Stimulated activated CD4-positive, alpha-beta T cell treated with anti-CD3 and anti-CD28 coated beads, Interleukin-15, amount 100 ng/mL, for 24 hours (primary cell): ENCODE measurements at regions not wholly inside any gene's neighbourhood (a gene's known extent, or its start where the extent isn't known, plus 50 kb on each side); places are given as distances from the start of the nearest gene placed in this dataset.
A peak's percentile ranks its signal among the peaks of the same experiment; 100 is the strongest.
"Not testable (repeated sequence)": the region's sequence is repeated elsewhere in the genome, so short reads cannot be mapped to it uniquely, and the experiment has no call there.

Source experiments
- DNase-seq: peaks from one replicate; pipeline ENCODE4 v3.0.0-alpha.2; 2020

GRCh38 chr14:105944632-105945610 is 418.5 kb downstream of the TMEM121 start:
- peak; percentile 90 for DNase-seq

DNA sequence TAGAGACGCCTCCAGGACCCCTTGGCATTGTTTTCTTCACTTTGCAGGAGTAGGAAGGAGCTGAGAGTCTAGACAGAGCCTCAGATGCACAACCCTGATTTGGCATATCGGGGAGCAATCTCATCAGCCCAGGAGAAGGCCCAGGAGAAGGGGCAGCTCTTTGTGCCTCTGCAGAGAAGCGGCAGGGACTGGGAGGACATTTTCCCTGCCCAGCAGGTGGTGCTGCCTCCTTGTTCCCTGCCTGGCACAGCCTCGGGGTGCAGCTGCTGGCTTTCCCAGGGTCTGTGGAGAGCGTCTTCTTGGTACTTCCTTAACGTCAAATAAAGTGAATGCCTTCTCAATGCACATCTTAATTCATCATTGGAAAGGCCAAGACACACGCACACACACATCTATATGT is 419.5 kb downstream of the TMEM121 start:
- DNase-seq = peak; percentile 44

GRCh38 chr14:105947599-105947998 is 421.2 kb downstream of the TMEM121 start:
- DNase-seq = no peak

DNA sequence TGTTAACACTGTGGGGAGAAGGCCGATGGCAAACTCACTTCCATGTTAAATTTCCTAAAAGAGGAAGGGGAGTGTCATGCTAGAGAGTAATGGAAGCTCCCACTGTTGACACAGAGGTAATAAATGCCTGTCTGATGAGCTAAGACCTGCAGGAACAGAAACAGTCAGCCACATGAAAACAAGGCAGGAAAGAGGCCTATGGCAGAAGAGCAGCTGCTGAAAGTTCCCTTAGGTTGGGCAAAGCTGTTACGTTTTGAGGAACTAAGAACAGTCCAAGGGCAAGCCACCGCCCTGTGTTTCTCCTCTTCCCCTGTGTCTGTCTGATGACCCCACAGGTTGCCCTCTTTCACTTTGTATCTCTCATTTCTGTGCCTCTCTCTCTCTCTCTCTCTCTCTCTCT is 422.6 kb downstream of the TMEM121 start:
- not testable (repeated sequence) for DNase-seq

GRCh38 chr14:105950364-105950892 is 424.0 kb downstream of the TMEM121 start:
- not testable (repeated sequence) for DNase-seq

GRCh38 chr14:105951399-105951798 is 425.0 kb downstream of the TMEM121 start:
- no peak for DNase-seq

DNA sequence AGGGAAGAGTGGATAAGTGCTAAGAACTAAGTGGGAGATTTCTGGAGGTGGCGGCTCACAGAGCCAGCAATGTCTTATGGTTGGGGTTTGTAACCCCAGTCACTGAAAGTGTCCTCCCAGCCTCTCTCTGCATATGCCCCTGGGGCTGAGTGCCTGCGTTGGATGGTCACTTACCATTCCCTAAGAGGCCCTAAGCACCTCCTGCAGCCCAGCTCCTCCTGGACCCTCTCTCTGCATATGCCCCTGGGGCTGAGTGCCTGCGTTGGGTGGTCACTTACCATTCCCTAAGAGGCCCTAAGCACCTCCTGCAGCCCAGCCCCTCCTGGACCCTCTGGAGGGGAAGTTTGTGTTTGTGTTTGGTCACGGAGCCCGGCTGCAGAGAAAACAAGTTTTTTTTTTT is 425.8 kb downstream of the TMEM121 start:
- no peak for DNase-seq

GRCh38 chr14:105952826-105953225 is 426.4 kb downstream of the TMEM121 start:
- no peak for DNase-seq

GRCh38 chr14:105961625-105962024 is 435.2 kb downstream of the TMEM121 start:
- not testable (repeated sequence) for DNase-seq

GRCh38 chr14:105962532-105962931 is 436.1 kb downstream of the TMEM121 start:
- DNase-seq = no peak

DNA sequence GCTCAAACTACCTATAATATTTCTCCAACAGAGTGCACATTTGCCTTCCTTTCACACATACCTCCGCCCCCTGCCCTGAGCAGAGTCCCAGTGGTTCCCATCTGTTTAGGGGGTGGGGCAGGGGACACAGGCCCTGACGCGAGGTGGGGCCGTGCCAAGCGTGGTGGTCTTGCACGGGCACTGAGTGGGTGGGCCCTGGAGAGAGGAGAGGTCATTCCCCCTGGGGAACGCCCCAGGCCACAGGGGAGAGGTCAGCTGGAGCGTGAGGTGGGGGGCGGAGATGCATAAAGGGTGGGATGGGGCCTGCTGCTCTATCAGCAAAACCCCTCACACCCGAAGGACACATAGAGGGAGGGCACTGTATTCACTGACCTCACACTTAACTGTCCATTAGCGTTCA is 441.9 kb downstream of the TMEM121 start:
- DNase-seq = no peak

DNA sequence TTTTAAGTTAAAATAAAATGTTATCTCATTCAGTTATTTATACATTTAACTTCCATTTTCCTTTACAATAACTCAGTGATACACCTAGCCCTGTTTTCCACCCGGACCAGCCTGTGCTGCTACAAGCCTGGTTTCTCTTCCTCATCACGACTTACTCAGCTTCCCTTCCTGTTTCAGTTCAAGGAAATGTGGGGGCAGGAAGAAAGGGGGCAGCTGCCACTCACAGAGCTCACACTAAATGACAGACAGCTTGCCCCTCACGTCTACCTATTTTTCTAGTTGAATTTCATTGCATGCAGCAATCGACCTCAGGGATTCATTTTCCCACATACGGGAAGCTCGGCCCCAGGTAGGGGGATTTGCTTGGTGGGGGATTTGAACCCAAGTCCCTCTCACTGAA is 442.6 kb downstream of the TMEM121 start:
- DNase-seq = not testable (repeated sequence)

- DNase-seq = not testable (repeated sequence)
Observed at GRCh38 chr14:105970821-105971220, 444.4 kb downstream of the TMEM121 start.

- no peak for DNase-seq
Observed at GRCh38 chr14:105971593-105972500, 445.5 kb downstream of the TMEM121 start.

- DNase-seq = peak; percentile 70
Observed at GRCh38 chr14:105974902-105975301, 448.5 kb downstream of the TMEM121 start.

GRCh38 chr14:105978618-105979295 is 452.4 kb downstream of the TMEM121 start:
- no peak for DNase-seq

GRCh38 chr14:105979446-105979845 is 453.1 kb downstream of the TMEM121 start:
- no peak for DNase-seq

GRCh38 chr14:105980224-105980623 is 453.8 kb downstream of the TMEM121 start:
- no peak for DNase-seq

DNA sequence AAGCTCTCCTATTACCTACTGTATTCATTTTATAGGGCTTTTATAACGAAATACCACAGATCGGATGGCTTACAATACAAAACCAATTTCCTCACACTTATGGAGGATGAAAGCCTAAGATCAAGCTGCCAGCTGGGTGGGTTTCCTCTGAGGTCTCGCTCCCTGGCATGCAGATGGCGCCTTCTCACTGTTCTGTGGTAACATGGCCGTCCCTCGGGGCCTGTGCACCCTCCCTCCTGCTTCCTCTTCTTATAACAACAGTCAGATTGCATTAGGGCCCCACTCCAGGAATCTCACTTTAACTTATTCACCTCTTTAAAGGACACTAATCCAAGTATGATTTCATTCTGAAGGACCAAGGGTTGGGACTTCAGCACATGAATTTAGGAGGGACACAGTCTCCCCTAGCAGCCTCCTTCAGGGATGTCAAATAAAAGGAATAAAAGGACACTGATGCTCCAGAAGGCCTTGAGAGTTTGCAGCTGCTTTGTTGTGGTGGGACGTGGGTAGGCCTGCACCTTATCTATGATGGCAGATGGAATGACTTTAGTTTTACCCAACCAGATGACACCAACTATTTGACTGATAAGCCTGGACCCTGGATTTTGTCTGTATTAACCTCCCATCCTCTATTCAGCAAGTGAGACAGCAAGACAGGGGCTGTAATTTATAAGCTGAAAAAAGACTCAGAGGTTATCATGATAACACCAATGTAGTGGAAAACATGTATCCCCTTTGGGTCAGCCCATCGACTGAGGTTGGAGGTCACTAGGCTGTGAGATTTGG is 455.3 kb downstream of the TMEM121 start:
- peak; percentile 24 for DNase-seq

GRCh38 chr14:105982664-105983063 is 456.3 kb downstream of the TMEM121 start:
- DNase-seq = no peak

DNA sequence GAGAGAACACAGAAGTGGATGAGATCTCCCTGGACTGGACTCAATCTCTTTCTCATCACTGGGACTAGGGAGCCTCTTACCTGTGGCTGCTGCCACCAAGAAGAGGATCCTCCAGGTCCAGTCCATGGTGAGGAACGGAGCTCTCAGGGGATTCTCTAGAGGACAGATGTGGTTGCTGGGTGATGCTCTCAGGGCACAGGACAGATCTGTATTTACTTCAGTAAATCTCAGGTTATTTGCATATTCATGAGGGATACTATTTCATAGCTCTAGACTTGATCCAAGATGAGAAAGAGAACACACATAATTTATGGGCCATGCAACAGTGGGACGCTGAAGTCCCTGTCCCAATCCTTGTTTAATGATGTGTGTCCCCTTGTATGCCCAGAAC is 460.5 kb downstream of the TMEM121 start:
- no peak for DNase-seq

GRCh38 chr14:105987563-105987962 is 461.2 kb downstream of the TMEM121 start:
- DNase-seq = no peak
